GM23338 (cell line): ENCODE measurements at regions not wholly inside any gene's neighbourhood (a gene's known extent, or its start where the extent isn't known, plus 50 kb on each side); places are given as distances from the start of the nearest gene placed in this dataset.

Experiments
- ATAC-seq: fragments of 200-7000 bp; cut with Tn5 transposase; 3 replicates; pipeline ENCODE4 v1.9.1; 2020
- DNase-seq: peaks from one replicate; pipeline ENCODE4 v3.0.0-alpha.2; 2015; ENCODE audit warnings: low spot score
- H2AFZ ChIP-seq: fragments of 200-600 bp; sonication (generic); 2 replicates; pipeline ENCODE4 v1.8.0; 2016; ENCODE audit warnings: antibody characterized with exemption, mild to moderate bottlenecking, moderate library complexity
- H3F3A ChIP-seq: fragments of 200-600 bp; sonication (generic); replicated peaks from 2 replicates; pipeline ENCODE4 v1.8.0; 2017; ENCODE audit warnings: antibody characterized with exemption, mixed run types, low read depth
- H3K27ac ChIP-seq: fragments of 200-600 bp; sonication (generic); 2 replicates; pipeline ENCODE4 v1.6.1; 2016; ENCODE audit warnings: low read depth
- H3K27me3 ChIP-seq: fragments of 200-600 bp; sonication (generic); 2 replicates; pipeline ENCODE4 v1.8.0; 2016; ENCODE audit warnings: mild to moderate bottlenecking, mixed run types, moderate library complexity; ENCODE audit not compliant: insufficient read depth
- H3K36me3 ChIP-seq: fragments of 200-600 bp; sonication (generic); 2 replicates; pipeline ENCODE4 v1.8.0; 2016; ENCODE audit warnings: mild to moderate bottlenecking; ENCODE audit not compliant: insufficient read depth
- H3K4me1 ChIP-seq: fragments of 200-600 bp; sonication (generic); 2 replicates; pipeline ENCODE4 v1.8.0; 2016; ENCODE audit warnings: mild to moderate bottlenecking, moderate library complexity; ENCODE audit not compliant: insufficient read depth
- H3K4me2 ChIP-seq: fragments of 200-600 bp; sonication (generic); 2 replicates; pipeline ENCODE4 v1.7.1; 2017; ENCODE audit warnings: mixed run types
- H3K4me3 ChIP-seq: fragments of 200-600 bp; sonication (generic); 2 replicates; pipeline ENCODE4 v1.6.1; 2016; ENCODE audit warnings: mixed run types
- H3K79me2 ChIP-seq: fragments of 200-600 bp; sonication (generic); replicated peaks from 2 replicates; pipeline ENCODE4 v1.8.0; 2017; ENCODE audit warnings: mild to moderate bottlenecking; ENCODE audit not compliant: insufficient read depth
- H3K9me2 ChIP-seq: fragments of 200-600 bp; sonication (generic); 2 replicates; pipeline ENCODE4 v1.8.0; 2017; ENCODE audit not compliant: insufficient read depth
- H4K20me1 ChIP-seq: fragments of 200-600 bp; sonication (generic); replicated peaks from 2 replicates; pipeline ENCODE4 v1.8.0; 2017; ENCODE audit warnings: mild to moderate bottlenecking; ENCODE audit not compliant: insufficient read depth
- H3K27ac Mint-ChIP-seq: 2 replicates; pipeline ENCODE4 v1.8.0; 2020; ENCODE audit warnings: inconsistent platforms, mild to moderate bottlenecking, moderate library complexity, mixed read lengths
- H3K27me3 Mint-ChIP-seq: 3 replicates; pipeline ENCODE4 v1.8.0; 2022; ENCODE audit warnings: low read depth, mild to moderate bottlenecking, moderate library complexity, mixed read lengths, inconsistent platforms; ENCODE audit not compliant: insufficient read depth, poor library complexity
- H3K36me3 Mint-ChIP-seq: 3 replicates; pipeline ENCODE4 v1.8.0; 2021; ENCODE audit warnings: low read depth, mild to moderate bottlenecking, inconsistent platforms, moderate library complexity, mixed read lengths
- H3K4me1 Mint-ChIP-seq: 3 replicates; pipeline ENCODE4 v1.8.0; 2020; ENCODE audit warnings: mild to moderate bottlenecking, inconsistent platforms, mixed read lengths
- H3K4me3 Mint-ChIP-seq: 3 replicates; pipeline ENCODE4 v1.8.0; 2021; ENCODE audit warnings: moderate library complexity, mild to moderate bottlenecking, inconsistent platforms, mixed read lengths
- H3K9me3 Mint-ChIP-seq: 3 replicates; pipeline ENCODE4 v1.8.0; 2020; ENCODE audit warnings: moderate library complexity, mild to moderate bottlenecking, inconsistent platforms, mixed read lengths
- CREB1 ChIP-seq: fragments of 250-450 bp; sonication (Bioruptor Pico); IDR thresholded peaks from 2 replicates; pipeline ENCODE4 v1.5.0; 2020; ENCODE audit warnings: low read depth, mild to moderate bottlenecking, moderate library complexity
- EZH2phosphoT487 ChIP-seq: fragments of 200-600 bp; sonication (generic); IDR thresholded peaks from one replicate; pipeline ENCODE4 v1.8.1; 2018; ENCODE audit warnings: antibody characterized with exemption; ENCODE audit not compliant: unreplicated experiment
- JUNB ChIP-seq: IDR thresholded peaks from one replicate; pipeline ENCODE4 v1.6.1; 2016; ENCODE audit warnings: antibody characterized with exemption; ENCODE audit not compliant: unreplicated experiment
- NANOG ChIP-seq: IDR thresholded peaks from 2 replicates; pipeline ENCODE4 v1.6.1; 2016; ENCODE audit warnings: antibody characterized with exemption, borderline replicate concordance
- POLR2AphosphoS5 ChIP-seq: IDR thresholded peaks from 2 replicates; pipeline ENCODE4 v1.6.1; 2016; ENCODE audit warnings: antibody characterized with exemption, low read depth
- ZNF331 ChIP-seq: fragments of 250-450 bp; sonication (Bioruptor Pico); IDR thresholded peaks from 2 replicates; pipeline ENCODE4 v1.5.0; 2020; ENCODE audit warnings: low read depth, mild to moderate bottlenecking, moderate library complexity
- TF ChIP-seq, protein P1 (sequence below): IDR thresholded peaks from 2 replicates; pipeline ENCODE4 v1.6.1; 2016; ENCODE audit warnings: antibody characterized with exemption
- TF ChIP-seq, protein P2 (sequence below), 2 experiments: fragments of 200-600 bp in 1 of 2; sonication (generic) in 1 of 2; conservative IDR thresholded peaks; 2 replicates each; pipeline versions ENCODE4 v1.5.1 to v1.6.1; 2016 to 2017; ENCODE audit warnings: antibody characterized with exemption in 2 of 2, low read depth in 2 of 2, mild to moderate bottlenecking in 2 of 2, moderate library complexity in 1 of 2
- TF ChIP-seq, protein P3 (sequence below): IDR thresholded peaks from one replicate; pipeline ENCODE4 v1.6.1; 2018; ENCODE audit warnings: antibody characterized with exemption; ENCODE audit not compliant: unreplicated experiment
- TF ChIP-seq, protein P4 (sequence below): fragments of 250-450 bp; sonication (Bioruptor Pico); IDR thresholded peaks from 2 replicates; pipeline ENCODE4 v1.5.0; 2020; ENCODE audit warnings: mild to moderate bottlenecking, moderate library complexity

DNA sequence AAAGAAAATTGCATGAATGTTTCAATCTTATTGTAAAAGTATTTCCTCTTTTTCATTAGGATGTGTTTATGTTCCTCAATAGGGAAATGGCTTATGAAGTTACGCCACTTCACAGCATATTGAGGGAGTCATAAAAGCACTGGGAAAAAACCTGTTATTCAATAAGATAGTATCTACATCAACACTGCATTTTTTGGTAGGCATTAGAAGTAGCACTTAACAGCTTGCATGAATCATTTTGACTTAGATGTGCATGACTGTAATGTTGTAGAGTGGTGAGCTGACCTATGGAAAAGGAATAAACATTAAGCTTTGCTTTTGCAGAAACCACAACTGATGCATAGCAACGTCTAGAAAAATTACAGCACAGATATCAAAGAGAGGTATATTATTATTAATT, 111.2 kb upstream of the GRXCR1 start:
- Histone ChIP-seq H3K4me1 (no peaks in the 10 kb centered on the region), H4K20me1 (no peaks in the 10 kb centered on the region), H3K79me2 (no peaks in the 10 kb centered on the region), H3K9me2 (0 out of 2 replicates have a peak, but pooled peaks cover 5% of the 10 kb centered on the region), H3K4me3 (no peak overlapping the region), H3F3A (no peaks in the 10 kb centered on the region), H3K4me2 (no peak overlapping the region), H3K27ac (no peak overlapping the region), H2AFZ (no peak overlapping the region), H3K27me3 (no peaks in the 10 kb centered on the region), H3K36me3 (no peaks in the 10 kb centered on the region)
- TF ChIP-seq CREB1 (CRISPR knock-in tag) (no peak), ZNF331 (CRISPR knock-in tag) (no peak), NANOG (no peak), EZH2phosphoT487 (no peak), POLR2AphosphoS5 (no peak), JUNB (no peak)
- TF ChIP-seq, protein P1, sequence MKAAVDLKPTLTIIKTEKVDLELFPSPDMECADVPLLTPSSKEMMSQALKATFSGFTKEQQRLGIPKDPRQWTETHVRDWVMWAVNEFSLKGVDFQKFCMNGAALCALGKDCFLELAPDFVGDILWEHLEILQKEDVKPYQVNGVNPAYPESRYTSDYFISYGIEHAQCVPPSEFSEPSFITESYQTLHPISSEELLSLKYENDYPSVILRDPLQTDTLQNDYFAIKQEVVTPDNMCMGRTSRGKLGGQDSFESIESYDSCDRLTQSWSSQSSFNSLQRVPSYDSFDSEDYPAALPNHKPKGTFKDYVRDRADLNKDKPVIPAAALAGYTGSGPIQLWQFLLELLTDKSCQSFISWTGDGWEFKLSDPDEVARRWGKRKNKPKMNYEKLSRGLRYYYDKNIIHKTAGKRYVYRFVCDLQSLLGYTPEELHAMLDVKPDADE: no peak
- TF ChIP-seq, protein P2, sequence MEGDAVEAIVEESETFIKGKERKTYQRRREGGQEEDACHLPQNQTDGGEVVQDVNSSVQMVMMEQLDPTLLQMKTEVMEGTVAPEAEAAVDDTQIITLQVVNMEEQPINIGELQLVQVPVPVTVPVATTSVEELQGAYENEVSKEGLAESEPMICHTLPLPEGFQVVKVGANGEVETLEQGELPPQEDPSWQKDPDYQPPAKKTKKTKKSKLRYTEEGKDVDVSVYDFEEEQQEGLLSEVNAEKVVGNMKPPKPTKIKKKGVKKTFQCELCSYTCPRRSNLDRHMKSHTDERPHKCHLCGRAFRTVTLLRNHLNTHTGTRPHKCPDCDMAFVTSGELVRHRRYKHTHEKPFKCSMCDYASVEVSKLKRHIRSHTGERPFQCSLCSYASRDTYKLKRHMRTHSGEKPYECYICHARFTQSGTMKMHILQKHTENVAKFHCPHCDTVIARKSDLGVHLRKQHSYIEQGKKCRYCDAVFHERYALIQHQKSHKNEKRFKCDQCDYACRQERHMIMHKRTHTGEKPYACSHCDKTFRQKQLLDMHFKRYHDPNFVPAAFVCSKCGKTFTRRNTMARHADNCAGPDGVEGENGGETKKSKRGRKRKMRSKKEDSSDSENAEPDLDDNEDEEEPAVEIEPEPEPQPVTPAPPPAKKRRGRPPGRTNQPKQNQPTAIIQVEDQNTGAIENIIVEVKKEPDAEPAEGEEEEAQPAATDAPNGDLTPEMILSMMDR (conservative IDR thresholded peaks at IDR 0.05; ENCODE audit: low read depth in 2 of 2): no peak
- TF ChIP-seq, protein P3, sequence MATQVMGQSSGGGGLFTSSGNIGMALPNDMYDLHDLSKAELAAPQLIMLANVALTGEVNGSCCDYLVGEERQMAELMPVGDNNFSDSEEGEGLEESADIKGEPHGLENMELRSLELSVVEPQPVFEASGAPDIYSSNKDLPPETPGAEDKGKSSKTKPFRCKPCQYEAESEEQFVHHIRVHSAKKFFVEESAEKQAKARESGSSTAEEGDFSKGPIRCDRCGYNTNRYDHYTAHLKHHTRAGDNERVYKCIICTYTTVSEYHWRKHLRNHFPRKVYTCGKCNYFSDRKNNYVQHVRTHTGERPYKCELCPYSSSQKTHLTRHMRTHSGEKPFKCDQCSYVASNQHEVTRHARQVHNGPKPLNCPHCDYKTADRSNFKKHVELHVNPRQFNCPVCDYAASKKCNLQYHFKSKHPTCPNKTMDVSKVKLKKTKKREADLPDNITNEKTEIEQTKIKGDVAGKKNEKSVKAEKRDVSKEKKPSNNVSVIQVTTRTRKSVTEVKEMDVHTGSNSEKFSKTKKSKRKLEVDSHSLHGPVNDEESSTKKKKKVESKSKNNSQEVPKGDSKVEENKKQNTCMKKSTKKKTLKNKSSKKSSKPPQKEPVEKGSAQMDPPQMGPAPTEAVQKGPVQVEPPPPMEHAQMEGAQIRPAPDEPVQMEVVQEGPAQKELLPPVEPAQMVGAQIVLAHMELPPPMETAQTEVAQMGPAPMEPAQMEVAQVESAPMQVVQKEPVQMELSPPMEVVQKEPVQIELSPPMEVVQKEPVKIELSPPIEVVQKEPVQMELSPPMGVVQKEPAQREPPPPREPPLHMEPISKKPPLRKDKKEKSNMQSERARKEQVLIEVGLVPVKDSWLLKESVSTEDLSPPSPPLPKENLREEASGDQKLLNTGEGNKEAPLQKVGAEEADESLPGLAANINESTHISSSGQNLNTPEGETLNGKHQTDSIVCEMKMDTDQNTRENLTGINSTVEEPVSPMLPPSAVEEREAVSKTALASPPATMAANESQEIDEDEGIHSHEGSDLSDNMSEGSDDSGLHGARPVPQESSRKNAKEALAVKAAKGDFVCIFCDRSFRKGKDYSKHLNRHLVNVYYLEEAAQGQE: no peak
- DNase-seq (no peak), ATAC-seq (no peak)
- H3K27me3 Mint-ChIP-seq: no peaks in the 10 kb centered on the region
- peaks cover 6% of the 10 kb centered on the region; the same call in 2 of the 3 replicates for H3K4me1 Mint-ChIP-seq
- no peak overlapping the region for H3K27ac Mint-ChIP-seq
- no peaks in the 10 kb centered on the region for H3K9me3 Mint-ChIP-seq
- H3K4me3 Mint-ChIP-seq: no peak overlapping the region
- no peaks in the 10 kb centered on the region for H3K36me3 Mint-ChIP-seq

DNA sequence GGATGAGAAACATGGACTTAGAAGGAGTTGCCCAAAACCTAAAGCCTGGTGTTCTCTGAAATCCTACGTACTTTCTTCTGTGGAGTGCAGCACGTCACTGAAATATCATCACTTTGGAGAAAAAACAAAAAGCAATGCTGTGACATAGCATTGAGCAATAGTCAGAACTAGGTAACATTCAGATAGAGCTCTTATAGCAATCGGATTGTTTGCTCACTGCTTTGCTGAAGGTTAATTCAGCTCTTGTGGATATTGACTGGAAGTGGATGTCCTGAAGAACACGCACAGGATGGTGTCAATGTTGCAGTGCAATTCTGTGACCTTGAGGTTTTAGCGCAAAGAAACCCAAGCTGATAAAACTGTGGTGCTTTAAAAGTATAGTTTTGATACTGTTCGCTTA, 114.2 kb upstream of the GRXCR1 start:
- Mint-ChIP-seq H3K27ac (no peak overlapping the region), H3K4me3 (no peak overlapping the region), H3K9me3 (no peaks in the 10 kb centered on the region), H3K27me3 (no peaks in the 10 kb centered on the region), H3K36me3 (no peaks in the 10 kb centered on the region), H3K4me1 (no peaks in the 10 kb centered on the region)
- no peaks in the 10 kb centered on the region for H3K27me3 ChIP-seq
- no peaks in the 10 kb centered on the region for H3F3A ChIP-seq
- DNase-seq: no peak
- H3K27ac ChIP-seq: no peak overlapping the region
- no peak overlapping the region for H2AFZ ChIP-seq
- H3K36me3 ChIP-seq: no peaks in the 10 kb centered on the region
- H3K9me2 ChIP-seq: 0 out of 2 replicates have a peak, but pooled peaks cover 5% of the 10 kb centered on the region
- H4K20me1 ChIP-seq: no peaks in the 10 kb centered on the region
- no peaks in the 10 kb centered on the region for H3K4me1 ChIP-seq
- no peak overlapping the region for H3K4me2 ChIP-seq
- no peaks in the 10 kb centered on the region for H3K79me2 ChIP-seq
- no peak overlapping the region for H3K4me3 ChIP-seq
- ATAC-seq: no peak
- TF ChIP-seq POLR2AphosphoS5: no peak
- TF ChIP-seq, protein P4, sequence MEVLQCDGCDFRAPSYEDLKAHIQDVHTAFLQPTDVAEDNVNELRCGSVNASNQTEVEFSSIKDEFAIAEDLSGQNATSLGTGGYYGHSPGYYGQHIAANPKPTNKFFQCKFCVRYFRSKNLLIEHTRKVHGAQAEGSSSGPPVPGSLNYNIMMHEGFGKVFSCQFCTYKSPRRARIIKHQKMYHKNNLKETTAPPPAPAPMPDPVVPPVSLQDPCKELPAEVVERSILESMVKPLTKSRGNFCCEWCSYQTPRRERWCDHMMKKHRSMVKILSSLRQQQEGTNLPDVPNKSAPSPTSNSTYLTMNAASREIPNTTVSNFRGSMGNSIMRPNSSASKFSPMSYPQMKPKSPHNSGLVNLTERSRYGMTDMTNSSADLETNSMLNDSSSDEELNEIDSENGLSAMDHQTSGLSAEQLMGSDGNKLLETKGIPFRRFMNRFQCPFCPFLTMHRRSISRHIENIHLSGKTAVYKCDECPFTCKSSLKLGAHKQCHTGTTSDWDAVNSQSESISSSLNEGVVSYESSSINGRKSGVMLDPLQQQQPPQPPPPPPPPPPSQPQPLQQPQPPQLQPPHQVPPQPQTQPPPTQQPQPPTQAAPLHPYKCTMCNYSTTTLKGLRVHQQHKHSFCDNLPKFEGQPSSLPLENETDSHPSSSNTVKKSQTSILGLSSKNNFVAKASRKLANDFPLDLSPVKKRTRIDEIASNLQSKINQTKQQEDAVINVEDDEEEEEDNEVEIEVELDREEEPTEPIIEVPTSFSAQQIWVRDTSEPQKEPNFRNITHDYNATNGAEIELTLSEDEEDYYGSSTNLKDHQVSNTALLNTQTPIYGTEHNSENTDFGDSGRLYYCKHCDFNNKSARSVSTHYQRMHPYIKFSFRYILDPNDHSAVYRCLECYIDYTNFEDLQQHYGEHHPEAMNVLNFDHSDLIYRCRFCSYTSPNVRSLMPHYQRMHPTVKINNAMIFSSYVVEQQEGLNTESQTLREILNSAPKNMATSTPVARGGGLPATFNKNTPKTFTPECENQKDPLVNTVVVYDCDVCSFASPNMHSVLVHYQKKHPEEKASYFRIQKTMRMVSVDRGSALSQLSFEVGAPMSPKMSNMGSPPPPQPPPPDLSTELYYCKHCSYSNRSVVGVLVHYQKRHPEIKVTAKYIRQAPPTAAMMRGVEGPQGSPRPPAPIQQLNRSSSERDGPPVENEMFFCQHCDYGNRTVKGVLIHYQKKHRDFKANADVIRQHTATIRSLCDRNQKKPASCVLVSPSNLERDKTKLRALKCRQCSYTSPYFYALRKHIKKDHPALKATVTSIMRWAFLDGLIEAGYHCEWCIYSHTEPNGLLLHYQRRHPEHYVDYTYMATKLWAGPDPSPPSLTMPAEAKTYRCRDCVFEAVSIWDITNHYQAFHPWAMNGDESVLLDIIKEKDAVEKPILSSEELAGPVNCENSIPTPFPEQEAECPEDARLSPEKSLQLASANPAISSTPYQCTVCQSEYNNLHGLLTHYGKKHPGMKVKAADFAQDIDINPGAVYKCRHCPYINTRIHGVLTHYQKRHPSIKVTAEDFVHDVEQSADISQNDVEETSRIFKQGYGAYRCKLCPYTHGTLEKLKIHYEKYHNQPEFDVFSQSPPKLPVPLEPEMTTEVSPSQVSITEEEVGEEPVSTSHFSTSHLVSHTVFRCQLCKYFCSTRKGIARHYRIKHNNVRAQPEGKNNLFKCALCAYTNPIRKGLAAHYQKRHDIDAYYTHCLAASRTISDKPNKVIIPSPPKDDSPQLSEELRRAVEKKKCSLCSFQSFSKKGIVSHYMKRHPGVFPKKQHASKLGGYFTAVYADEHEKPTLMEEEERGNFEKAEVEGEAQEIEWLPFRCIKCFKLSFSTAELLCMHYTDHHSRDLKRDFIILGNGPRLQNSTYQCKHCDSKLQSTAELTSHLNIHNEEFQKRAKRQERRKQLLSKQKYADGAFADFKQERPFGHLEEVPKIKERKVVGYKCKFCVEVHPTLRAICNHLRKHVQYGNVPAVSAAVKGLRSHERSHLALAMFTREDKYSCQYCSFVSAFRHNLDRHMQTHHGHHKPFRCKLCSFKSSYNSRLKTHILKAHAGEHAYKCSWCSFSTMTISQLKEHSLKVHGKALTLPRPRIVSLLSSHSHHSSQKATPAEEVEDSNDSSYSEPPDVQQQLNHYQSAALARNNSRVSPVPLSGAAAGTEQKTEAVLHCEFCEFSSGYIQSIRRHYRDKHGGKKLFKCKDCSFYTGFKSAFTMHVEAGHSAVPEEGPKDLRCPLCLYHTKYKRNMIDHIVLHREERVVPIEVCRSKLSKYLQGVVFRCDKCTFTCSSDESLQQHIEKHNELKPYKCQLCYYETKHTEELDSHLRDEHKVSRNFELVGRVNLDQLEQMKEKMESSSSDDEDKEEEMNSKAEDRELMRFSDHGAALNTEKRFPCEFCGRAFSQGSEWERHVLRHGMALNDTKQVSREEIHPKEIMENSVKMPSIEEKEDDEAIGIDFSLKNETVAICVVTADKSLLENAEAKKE (CRISPR knock-in tag): no peak
